ENCODE measurements at regions not wholly inside any gene's neighbourhood (a gene's known extent, or its start where the extent isn't known, plus 50 kb on each side); places are given as distances from the start of the nearest gene placed in this dataset.

DNA sequence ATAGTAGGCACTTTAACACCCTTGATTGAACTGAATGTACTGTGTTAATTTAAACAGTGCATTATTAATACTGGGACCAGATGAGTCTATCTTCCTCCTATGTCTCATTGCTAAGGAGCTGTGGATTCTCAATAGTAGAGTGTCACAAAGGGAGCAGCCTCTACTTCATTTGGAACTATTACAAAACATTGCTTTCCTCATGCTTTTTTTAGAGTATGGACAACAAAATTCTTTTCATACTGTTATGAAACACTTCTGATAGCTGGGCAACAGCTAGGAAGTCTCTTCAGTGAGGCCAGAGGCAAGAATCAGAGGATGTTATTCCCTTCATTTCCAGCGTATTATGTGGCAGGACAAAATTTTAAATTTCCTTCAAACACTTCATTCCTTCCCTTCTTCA is 160.8 kb downstream of the FBXO8 start:
- TF ChIP-seq, protein P1, sequence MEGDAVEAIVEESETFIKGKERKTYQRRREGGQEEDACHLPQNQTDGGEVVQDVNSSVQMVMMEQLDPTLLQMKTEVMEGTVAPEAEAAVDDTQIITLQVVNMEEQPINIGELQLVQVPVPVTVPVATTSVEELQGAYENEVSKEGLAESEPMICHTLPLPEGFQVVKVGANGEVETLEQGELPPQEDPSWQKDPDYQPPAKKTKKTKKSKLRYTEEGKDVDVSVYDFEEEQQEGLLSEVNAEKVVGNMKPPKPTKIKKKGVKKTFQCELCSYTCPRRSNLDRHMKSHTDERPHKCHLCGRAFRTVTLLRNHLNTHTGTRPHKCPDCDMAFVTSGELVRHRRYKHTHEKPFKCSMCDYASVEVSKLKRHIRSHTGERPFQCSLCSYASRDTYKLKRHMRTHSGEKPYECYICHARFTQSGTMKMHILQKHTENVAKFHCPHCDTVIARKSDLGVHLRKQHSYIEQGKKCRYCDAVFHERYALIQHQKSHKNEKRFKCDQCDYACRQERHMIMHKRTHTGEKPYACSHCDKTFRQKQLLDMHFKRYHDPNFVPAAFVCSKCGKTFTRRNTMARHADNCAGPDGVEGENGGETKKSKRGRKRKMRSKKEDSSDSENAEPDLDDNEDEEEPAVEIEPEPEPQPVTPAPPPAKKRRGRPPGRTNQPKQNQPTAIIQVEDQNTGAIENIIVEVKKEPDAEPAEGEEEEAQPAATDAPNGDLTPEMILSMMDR (IDR thresholded peaks at IDR 0.05), result no peak
- peak in 1 of 2 donors; percentile 37 for TF ChIP-seq POLR2A (IDR thresholded peaks at IDR 0.05)

Data from heart left ventricle (tissue), 13 donors.